ENCODE measurements at regions not wholly inside any gene's neighbourhood (a gene's known extent, or its start where the extent isn't known, plus 50 kb on each side); places are given as distances from the start of the nearest gene placed in this dataset.
"Not testable (repeated sequence)": the region's sequence is repeated elsewhere in the genome, so short reads cannot be mapped to it uniquely, and the experiment has no call there.

- H3K4me3 ChIP-seq (ENCODE audit: low read depth in 1 of 3, low read length in 3 of 3); H3K4me1 ChIP-seq (ENCODE audit: control insufficient read depth in 4 of 4, insufficient read depth in 4 of 4, low read length in 3 of 4); H3K27me3 ChIP-seq (ENCODE audit: control insufficient read depth in 4 of 4, insufficient read depth in 4 of 4, low read length in 3 of 4); H3K9ac ChIP-seq (ENCODE audit: low read depth in 1 of 2, low read length in 2 of 2); H3K36me3 ChIP-seq (ENCODE audit: control insufficient read depth in 4 of 4, insufficient read depth in 3 of 4, low read depth in 1 of 4, low read length in 3 of 4); H3K9me3 ChIP-seq (ENCODE audit: control insufficient read depth in 4 of 4, low read length in 3 of 4); H3K27ac ChIP-seq (ENCODE audit: low read depth in 1 of 2, low read length in 2 of 2): not testable (repeated sequence)
- WGBS, result 83% methylated on average over 8 of the region's 8 CpGs
- peak; percentile 13 for DNase-seq (ENCODE audit: low spot score)
Observed at GRCh38 chr17:21783017-21783416, 90.7 kb downstream of the KCNJ18 start.

GRCh38 chr17:21814272-21814671 lies 121.9 kb downstream of the KCNJ18 start:
- not testable (repeated sequence) for H3K27me3 ChIP-seq (ENCODE audit: control insufficient read depth in 4 of 4, insufficient read depth in 4 of 4, low read length in 3 of 4); H3K4me3 ChIP-seq (ENCODE audit: low read depth in 1 of 3, low read length in 3 of 3); H3K9ac ChIP-seq (ENCODE audit: low read depth in 1 of 2, low read length in 2 of 2); DNase-seq (ENCODE audit: low spot score); H3K9me3 ChIP-seq (ENCODE audit: control insufficient read depth in 4 of 4, low read length in 3 of 4); H3K4me1 ChIP-seq (ENCODE audit: control insufficient read depth in 4 of 4, insufficient read depth in 4 of 4, low read length in 3 of 4); H3K27ac ChIP-seq (ENCODE audit: low read depth in 1 of 2, low read length in 2 of 2); H3K36me3 ChIP-seq (ENCODE audit: control insufficient read depth in 4 of 4, insufficient read depth in 3 of 4, low read depth in 1 of 4, low read length in 3 of 4)
- WGBS, result 79% methylated on average over 9 of the region's 9 CpGs

- Histone ChIP-seq H3K27me3 (ENCODE audit: control insufficient read depth in 4 of 4, insufficient read depth in 4 of 4, low read length in 3 of 4) (no peaks in the 10 kb centered on the region), H3K36me3 (ENCODE audit: control insufficient read depth in 4 of 4, insufficient read depth in 3 of 4, low read depth in 1 of 4, low read length in 3 of 4) (no peaks in the 10 kb centered on the region), H3K4me1 (ENCODE audit: control insufficient read depth in 4 of 4, insufficient read depth in 4 of 4, low read length in 3 of 4) (no peaks in the 10 kb centered on the region), H3K27ac (ENCODE audit: low read depth in 1 of 2, low read length in 2 of 2) (no peak overlapping the region), H3K9ac (ENCODE audit: low read depth in 1 of 2, low read length in 2 of 2) (no peak overlapping the region), H3K9me3 (ENCODE audit: control insufficient read depth in 4 of 4, low read length in 3 of 4) (peaks cover 0 to 2% (median 0%) of the 10 kb centered on the region in 4 donors), H3K4me3 (ENCODE audit: low read depth in 1 of 3, low read length in 3 of 3) (no peak overlapping the region)
- TF ChIP-seq ZBTB33 (IDR thresholded peaks at IDR 0.05), result no peak
- no peak for TF ChIP-seq RXRA (IDR thresholded peaks at IDR 0.05)
- no peak for TF ChIP-seq JUND (IDR thresholded peaks at IDR 0.05)
- TF ChIP-seq HNF4A (conservative IDR thresholded peaks at IDR 0.05), result no peak
- no peak for TF ChIP-seq FOXA2 (IDR thresholded peaks at IDR 0.05)
- TF ChIP-seq REST (IDR thresholded peaks at IDR 0.05), result no peak
- TF ChIP-seq, protein P1, sequence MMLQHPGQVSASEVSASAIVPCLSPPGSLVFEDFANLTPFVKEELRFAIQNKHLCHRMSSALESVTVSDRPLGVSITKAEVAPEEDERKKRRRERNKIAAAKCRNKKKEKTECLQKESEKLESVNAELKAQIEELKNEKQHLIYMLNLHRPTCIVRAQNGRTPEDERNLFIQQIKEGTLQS (IDR thresholded peaks at IDR 0.05), result no peak
- TF ChIP-seq YY1 (IDR thresholded peaks at IDR 0.05), result no peak
- TF ChIP-seq, protein P2, sequence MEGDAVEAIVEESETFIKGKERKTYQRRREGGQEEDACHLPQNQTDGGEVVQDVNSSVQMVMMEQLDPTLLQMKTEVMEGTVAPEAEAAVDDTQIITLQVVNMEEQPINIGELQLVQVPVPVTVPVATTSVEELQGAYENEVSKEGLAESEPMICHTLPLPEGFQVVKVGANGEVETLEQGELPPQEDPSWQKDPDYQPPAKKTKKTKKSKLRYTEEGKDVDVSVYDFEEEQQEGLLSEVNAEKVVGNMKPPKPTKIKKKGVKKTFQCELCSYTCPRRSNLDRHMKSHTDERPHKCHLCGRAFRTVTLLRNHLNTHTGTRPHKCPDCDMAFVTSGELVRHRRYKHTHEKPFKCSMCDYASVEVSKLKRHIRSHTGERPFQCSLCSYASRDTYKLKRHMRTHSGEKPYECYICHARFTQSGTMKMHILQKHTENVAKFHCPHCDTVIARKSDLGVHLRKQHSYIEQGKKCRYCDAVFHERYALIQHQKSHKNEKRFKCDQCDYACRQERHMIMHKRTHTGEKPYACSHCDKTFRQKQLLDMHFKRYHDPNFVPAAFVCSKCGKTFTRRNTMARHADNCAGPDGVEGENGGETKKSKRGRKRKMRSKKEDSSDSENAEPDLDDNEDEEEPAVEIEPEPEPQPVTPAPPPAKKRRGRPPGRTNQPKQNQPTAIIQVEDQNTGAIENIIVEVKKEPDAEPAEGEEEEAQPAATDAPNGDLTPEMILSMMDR (IDR thresholded peaks at IDR 0.05; ENCODE audit: low read depth, low read length, missing input control), result no peak
- TF ChIP-seq, protein P3, sequence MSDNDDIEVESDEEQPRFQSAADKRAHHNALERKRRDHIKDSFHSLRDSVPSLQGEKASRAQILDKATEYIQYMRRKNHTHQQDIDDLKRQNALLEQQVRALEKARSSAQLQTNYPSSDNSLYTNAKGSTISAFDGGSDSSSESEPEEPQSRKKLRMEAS (IDR thresholded peaks at IDR 0.05), result no peak
- no peak for DNase-seq (ENCODE audit: low spot score)
- WGBS, result 83% methylated on average over 9 of the region's 9 CpGs
Observed at GRCh38 chr17:21814776-21815175, 122.5 kb downstream of the KCNJ18 start.

Data from liver (tissue), 8 donors.